ENCODE measurements at regions not wholly inside any gene's neighbourhood (a gene's known extent, or its start where the extent isn't known, plus 50 kb on each side); places are given as distances from the start of the nearest gene placed in this dataset.

- H3K4me3 Mint-ChIP-seq, result no peak overlapping the region
- H3K9me3 Mint-ChIP-seq, result no peaks in the 10 kb centered on the region
- TF ChIP-seq CTCF (IDR thresholded peaks at IDR 0.05; ENCODE audit: unreplicated experiment in 3 of 3), result no peak
- H3K27ac Mint-ChIP-seq, result no peak overlapping the region
- no peaks in the 10 kb centered on the region for H3K36me3 Mint-ChIP-seq (ENCODE audit: low read depth)
- H3K27me3 Mint-ChIP-seq (ENCODE audit: low read depth), result peaks cover 15% of the 10 kb centered on the region
- H3K4me1 Mint-ChIP-seq, result peaks cover 19% of the 10 kb centered on the region
Measured at GRCh38 chr2:545711-546650, 131.2 kb downstream of the TMEM18 start.

DNA sequence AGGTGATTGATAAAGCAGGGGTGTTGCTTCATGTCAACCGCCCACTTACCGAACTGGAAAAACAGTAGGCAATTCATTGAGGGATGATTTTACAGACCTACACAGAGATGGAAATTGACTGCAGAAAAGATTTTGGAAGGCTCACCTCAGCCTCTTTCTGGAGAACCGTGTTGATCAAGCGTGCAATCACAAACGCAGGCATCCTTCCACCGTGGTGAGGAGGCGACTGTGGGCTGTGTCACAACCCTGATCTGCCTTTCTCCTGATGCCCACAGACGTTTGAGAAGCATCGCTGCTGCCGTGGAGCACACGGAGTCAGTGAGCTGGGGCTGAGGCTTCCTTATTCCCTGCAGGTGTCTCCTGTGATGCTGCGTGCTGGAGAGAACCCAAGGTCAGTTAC lies 132.0 kb downstream of the TMEM18 start:
- peaks cover 7% of the 10 kb centered on the region for H3K27me3 Mint-ChIP-seq (ENCODE audit: low read depth)
- peaks cover 12% of the 10 kb centered on the region for H3K4me1 Mint-ChIP-seq
- TF ChIP-seq CTCF (IDR thresholded peaks at IDR 0.05; ENCODE audit: unreplicated experiment in 3 of 3), result no peak
- H3K27ac Mint-ChIP-seq, result no peak overlapping the region
- no peaks in the 10 kb centered on the region for H3K36me3 Mint-ChIP-seq (ENCODE audit: low read depth)
- no peak overlapping the region for H3K4me3 Mint-ChIP-seq
- peaks cover 3% of the 10 kb centered on the region for H3K9me3 Mint-ChIP-seq

DNA sequence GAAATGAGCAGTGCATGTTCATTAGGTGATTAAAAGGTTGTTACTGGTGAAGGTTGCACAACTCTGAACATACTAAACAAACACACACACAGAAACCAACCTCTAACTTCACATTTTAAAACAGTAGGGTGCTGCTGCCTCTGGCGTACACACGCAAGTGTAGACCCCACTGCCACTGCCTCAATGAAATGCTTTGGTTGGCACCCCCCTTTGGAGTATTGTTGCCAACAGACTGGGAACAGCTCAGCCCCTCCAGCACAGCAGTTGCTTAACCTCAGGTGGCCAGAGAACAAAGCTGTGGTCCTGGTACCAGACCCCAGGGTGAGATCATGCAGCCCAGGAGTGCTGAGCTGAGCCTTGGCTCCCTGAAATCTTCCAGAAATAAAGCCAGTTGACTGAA lies 138.6 kb downstream of the TMEM18 start:
- H3K9me3 Mint-ChIP-seq, result peaks cover 25% of the 10 kb centered on the region
- peaks cover 8% of the 10 kb centered on the region for H3K36me3 Mint-ChIP-seq (ENCODE audit: low read depth)
- no peak for TF ChIP-seq CTCF (IDR thresholded peaks at IDR 0.05; ENCODE audit: unreplicated experiment in 3 of 3)
- H3K4me3 Mint-ChIP-seq, result no peak overlapping the region
- no peaks in the 10 kb centered on the region for H3K4me1 Mint-ChIP-seq
- H3K27me3 Mint-ChIP-seq (ENCODE audit: low read depth), result no peaks in the 10 kb centered on the region
- H3K27ac Mint-ChIP-seq, result no peak overlapping the region

GRCh38 chr2:535222-535621 lies 142.0 kb downstream of the TMEM18 start:
- Mint-ChIP-seq H3K4me3 (no peak overlapping the region), H3K27ac (no peak overlapping the region)
- peak in 2 of 3 experiments; percentile 11 to 16 for TF ChIP-seq CTCF (IDR thresholded peaks at IDR 0.05; ENCODE audit: unreplicated experiment in 3 of 3)

DNA sequence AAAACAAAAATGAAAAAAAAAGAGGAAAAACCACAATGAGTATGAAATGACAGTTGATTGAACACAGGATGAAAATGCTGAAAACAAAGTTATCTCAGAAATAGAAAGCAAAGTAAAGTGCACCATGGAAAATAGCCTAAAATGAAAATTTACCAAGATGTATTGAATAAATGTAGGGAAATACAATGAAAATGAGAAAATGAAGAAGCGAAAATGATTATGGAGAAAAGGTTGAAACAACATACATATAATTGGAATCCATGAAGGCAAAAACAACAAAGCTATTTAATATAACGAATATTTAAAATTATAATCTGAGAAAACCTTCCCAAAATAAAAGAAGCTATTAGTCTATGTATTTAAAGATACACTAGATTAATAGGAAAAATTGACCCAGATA lies 147.4 kb downstream of the TMEM18 start:
- H3K4me3 Mint-ChIP-seq, result no peak overlapping the region
- peaks cover 20% of the 10 kb centered on the region for H3K9me3 Mint-ChIP-seq
- no peaks in the 10 kb centered on the region for H3K4me1 Mint-ChIP-seq
- no peak for TF ChIP-seq CTCF (IDR thresholded peaks at IDR 0.05; ENCODE audit: unreplicated experiment in 3 of 3)
- no peaks in the 10 kb centered on the region for H3K27me3 Mint-ChIP-seq (ENCODE audit: low read depth)
- H3K36me3 Mint-ChIP-seq (ENCODE audit: low read depth), result peaks cover 4% of the 10 kb centered on the region
- H3K27ac Mint-ChIP-seq, result no peak overlapping the region

More at GRCh38 chr2:535222-535621, 142.0 kb downstream of the TMEM18 start:
- Mint-ChIP-seq H3K36me3 (ENCODE audit: low read depth) (peaks cover 8% of the 10 kb centered on the region), H3K9me3 (peaks cover 34% of the 10 kb centered on the region), H3K4me1 (no peaks in the 10 kb centered on the region), H3K27me3 (ENCODE audit: low read depth) (no peaks in the 10 kb centered on the region)

DNA sequence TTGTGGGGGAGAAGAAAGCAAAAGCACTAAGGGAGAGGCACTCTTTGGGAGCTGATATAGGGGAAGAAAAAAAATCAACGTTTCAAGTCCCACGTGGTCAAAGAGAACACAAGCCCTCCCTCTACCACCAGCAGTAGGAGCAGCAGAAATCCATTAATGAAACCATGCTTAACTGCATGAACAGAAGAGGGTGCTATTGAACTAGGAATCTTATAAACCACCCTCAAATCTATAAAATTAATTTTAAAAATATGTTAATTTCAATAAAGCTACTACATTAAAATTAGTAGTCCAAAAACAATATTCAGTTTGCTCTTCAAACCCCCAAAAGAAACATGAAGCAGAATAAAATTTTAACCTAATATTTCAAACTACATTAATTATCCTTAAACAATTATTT lies 147.8 kb downstream of the TMEM18 start:
- no peaks in the 10 kb centered on the region for H3K4me1 Mint-ChIP-seq
- peaks cover 18% of the 10 kb centered on the region for H3K9me3 Mint-ChIP-seq
- peaks cover 3% of the 10 kb centered on the region for H3K36me3 Mint-ChIP-seq (ENCODE audit: low read depth)
- no peak overlapping the region for H3K27ac Mint-ChIP-seq
- H3K4me3 Mint-ChIP-seq, result no peak overlapping the region
- TF ChIP-seq CTCF (IDR thresholded peaks at IDR 0.05; ENCODE audit: unreplicated experiment in 3 of 3), result peak; percentile 25 to 68 (median 35)
- no peaks in the 10 kb centered on the region for H3K27me3 Mint-ChIP-seq (ENCODE audit: low read depth)
